ENCODE measurements at regions not wholly inside any gene's neighbourhood (a gene's known extent, or its start where the extent isn't known, plus 50 kb on each side); places are given as distances from the start of the nearest gene placed in this dataset.
"Not testable (repeated sequence)": the region's sequence is repeated elsewhere in the genome, so short reads cannot be mapped to it uniquely, and the experiment has no call there.

DNA sequence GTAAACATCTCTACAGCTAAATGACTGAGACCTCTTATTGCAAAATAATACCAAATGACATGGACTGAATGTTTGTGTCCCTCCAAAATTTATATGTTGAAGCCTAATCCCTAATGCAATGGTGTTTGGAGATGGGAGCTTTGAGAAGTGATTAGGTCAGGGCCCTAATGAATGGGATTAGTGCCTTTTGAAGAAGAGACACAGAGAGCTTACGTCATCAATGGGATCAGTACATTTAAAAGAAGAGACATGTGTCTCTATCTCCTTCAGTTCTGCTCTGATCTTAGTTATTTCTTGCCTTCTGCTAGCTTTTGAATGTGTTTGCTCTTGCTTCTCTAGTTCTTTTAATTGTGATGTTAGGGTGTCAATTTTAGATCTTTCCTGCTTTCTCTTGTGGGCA lies 301.6 kb upstream of the FSTL5 start:
- TF ChIP-seq, protein P1, sequence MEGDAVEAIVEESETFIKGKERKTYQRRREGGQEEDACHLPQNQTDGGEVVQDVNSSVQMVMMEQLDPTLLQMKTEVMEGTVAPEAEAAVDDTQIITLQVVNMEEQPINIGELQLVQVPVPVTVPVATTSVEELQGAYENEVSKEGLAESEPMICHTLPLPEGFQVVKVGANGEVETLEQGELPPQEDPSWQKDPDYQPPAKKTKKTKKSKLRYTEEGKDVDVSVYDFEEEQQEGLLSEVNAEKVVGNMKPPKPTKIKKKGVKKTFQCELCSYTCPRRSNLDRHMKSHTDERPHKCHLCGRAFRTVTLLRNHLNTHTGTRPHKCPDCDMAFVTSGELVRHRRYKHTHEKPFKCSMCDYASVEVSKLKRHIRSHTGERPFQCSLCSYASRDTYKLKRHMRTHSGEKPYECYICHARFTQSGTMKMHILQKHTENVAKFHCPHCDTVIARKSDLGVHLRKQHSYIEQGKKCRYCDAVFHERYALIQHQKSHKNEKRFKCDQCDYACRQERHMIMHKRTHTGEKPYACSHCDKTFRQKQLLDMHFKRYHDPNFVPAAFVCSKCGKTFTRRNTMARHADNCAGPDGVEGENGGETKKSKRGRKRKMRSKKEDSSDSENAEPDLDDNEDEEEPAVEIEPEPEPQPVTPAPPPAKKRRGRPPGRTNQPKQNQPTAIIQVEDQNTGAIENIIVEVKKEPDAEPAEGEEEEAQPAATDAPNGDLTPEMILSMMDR (IDR thresholded peaks at IDR 0.05), result not testable (repeated sequence)
- TF ChIP-seq POLR2A, EP300, POLR2AphosphoS5 (IDR thresholded peaks at IDR 0.05): not testable (repeated sequence)
